ENCODE measurements at regions not wholly inside any gene's neighbourhood (a gene's known extent, or its start where the extent isn't known, plus 50 kb on each side); places are given as distances from the start of the nearest gene placed in this dataset.
A peak's percentile ranks its signal among the peaks of the same experiment; 100 is the strongest.

DNA sequence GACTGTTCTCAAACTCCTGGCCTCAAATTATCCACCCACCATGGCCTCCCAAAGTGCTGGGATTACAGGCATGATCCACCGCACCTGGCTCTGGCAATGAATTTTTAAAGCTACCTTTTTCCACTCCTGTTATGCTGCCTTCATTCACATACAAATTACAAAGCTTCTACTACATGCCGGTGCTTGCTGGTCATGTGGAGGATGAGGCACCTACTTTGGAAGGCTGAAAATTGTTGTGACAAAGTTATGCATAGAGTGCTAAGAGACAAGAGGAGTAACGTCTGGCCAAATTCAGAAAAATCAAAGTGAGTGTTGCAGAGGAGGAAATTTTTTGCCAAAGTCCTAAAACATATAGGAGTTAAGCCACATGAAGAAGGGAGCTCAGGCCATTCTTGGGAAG is 191.7 kb upstream of the PPFIA2 start:
- no peak for DNase-seq

DNA sequence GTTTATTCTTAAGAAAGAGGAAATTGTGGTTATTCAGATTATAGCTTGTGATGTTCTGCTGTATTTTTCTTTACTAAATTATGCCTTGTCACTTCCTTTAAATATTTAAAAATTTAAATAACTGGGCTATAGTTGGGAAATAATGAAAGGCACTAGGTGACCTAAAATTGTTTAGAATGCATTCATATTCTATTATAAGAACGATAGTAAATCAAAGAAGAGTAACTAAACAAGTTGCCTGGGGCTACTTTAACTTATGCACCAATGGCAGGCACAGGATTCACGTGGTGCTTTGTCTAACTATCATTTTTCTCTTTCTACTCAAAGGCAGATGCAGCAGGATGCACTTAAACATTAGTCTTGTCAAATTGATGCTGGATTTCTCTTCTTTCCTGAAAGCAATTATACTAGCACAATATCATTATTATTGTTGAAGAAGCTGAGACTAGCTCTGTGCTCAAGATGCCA is 190.7 kb upstream of the PPFIA2 start:
- peak; percentile 24 to 50 for DNase-seq

- no peak for DNase-seq
Measured at GRCh38 chr12:81949416-81949815, 190.3 kb upstream of the PPFIA2 start.

DNA sequence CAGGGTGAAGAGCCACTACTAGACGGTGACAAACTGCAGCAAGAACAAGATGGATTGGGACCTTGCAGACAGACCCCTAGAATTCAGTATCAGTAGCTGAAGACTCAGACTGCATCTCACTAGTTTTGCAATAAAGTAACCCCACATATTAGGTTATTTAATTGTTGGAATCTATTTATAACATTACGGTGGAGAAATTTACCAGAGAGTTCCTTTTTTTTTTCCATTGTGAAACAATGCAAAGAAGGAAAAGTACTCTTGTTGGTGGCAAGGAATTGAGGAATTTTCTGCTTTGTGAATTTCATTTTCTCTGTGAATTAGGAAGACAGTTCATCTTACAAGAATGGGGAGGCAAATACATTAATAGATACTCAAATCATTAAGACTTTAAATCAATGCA is 185.7 kb upstream of the PPFIA2 start:
- no peak for DNase-seq

DNA sequence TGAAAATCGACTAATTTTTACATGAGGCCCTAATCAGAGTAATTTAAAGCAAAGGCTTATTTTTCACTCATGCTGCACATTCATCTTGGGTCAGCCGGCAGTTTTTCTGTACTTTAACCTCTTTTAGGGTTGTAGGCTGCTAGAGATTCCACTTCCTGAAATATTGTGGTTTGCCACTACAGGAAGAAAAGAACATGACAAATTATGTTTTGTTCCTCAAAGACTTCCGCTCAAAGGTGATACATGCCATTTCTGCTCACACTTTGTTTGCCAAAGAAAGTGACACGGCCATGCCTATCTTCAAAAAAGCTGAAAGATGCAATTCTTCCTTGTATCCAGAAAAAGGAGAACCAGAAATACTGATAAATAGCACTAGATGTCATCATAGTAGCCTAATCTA is 183.4 kb upstream of the PPFIA2 start:
- DNase-seq, result peak; percentile 73 to 82

- no peak for DNase-seq
Measured at GRCh38 chr12:81930037-81930436, 170.9 kb upstream of the PPFIA2 start.

DNA sequence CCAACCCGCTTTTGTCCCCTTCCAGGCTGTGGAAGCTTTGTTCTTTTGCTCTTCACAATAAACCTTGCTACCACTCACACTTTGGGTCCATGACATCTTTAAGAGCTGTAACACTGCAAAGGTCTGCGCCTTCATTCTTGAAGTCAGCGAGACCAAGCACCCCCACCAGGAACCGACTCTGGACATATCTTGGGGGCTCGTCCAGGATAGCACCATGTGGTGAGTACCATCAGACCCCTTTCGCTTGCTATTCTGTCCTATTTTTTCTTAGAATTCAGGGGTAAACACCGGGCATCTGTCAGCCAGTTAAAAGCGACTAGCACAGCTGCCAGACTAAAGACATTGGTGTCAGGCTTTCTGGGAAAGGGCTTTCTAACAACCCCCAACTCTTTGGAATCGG is 137.6 kb upstream of the PPFIA2 start:
- no peak for DNase-seq

- DNase-seq, result no peak
Measured at GRCh38 chr12:81888961-81889360, 129.8 kb upstream of the PPFIA2 start.

DNA sequence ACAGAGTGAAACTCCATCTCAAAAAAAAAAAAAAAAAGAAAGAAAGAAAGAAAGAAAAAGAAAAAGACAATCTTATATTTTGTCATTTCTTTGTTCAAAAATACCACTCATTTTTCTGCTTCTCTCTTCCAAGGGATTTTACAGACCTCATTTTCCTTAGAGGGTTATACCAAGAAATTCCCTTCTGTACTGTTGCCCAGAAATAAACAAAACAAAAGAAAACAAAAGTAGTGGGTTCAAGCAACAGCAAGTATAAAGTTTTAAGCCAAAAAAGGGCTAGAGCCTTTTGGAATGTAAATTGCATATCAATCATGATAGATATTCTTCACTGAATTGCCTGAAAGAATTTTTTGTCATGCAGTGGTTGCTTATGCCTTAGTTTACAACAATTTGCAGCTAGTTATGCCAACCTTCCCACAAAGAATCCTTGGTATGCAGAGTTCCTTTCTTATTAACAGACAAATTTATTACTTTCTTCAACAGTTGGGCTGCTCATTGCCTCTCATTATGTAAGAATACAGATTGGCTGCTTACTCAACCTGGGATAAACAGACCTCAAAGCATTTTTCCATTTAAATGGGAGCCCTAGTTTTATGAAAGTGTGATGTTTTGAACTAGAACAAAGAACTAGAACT is 129.1 kb upstream of the PPFIA2 start:
- no peak for DNase-seq

GRCh38 chr12:81874586-81874985 is 115.4 kb upstream of the PPFIA2 start:
- no peak for DNase-seq

GRCh38 chr12:81874166-81874565 is 115.0 kb upstream of the PPFIA2 start:
- no peak for DNase-seq

- no peak for DNase-seq
Measured at GRCh38 chr12:81872400-81872799, 113.2 kb upstream of the PPFIA2 start.

DNA sequence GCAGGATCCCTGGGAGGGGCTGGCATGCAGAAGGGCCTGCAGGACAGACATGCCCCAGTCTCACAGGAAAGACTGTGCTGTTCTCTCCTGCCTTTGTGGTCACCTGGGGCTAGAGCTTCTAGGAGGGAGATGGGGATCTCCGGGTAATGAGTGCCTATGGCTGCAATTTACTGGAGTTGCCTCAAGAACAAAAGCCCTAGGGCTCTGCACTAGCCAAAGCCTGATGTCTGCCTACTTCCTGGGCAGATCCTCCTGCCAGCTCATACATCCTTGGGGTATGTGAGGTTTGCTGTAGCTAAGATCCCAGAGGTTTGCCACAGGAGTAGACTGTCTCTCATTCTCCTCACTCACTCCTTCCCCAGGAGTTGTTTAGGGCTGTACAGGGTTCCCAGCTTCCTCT is 106.9 kb upstream of the PPFIA2 start:
- no peak for DNase-seq

- DNase-seq, result no peak
Measured at GRCh38 chr12:81863406-81863805, 104.3 kb upstream of the PPFIA2 start.

- DNase-seq, result peak in 1 of 2 experiments; percentile 32
Measured at GRCh38 chr12:81859521-81859920, 100.4 kb upstream of the PPFIA2 start.

DNA sequence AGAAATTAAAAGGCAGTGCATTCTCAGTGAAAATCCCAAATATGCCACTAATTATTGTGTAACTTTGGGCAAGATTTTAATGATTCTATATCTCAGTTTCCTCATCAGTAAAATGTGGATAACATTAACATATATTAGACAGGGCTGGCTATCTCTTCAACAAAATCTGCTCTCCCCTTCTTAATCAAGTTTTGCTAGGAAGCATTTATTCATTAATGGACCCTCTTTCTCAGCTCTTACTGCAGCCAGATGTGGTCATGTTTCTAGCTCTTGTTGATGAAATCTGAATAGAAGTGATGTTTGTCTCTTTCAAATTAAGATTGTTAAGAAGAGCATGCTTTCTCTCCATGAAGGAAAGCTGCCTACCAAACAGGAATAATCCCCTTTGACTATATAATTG is 84.4 kb upstream of the PPFIA2 start:
- no peak for DNase-seq

GRCh38 chr12:81835783-81836182 is 76.6 kb upstream of the PPFIA2 start:
- no peak for DNase-seq

GRCh38 chr12:81819991-81820633 is 61.0 kb upstream of the PPFIA2 start:
- no peak for DNase-seq

- no peak for DNase-seq
Measured at GRCh38 chr12:81815611-81816010, 56.5 kb upstream of the PPFIA2 start.

- DNase-seq, result no peak
Measured at GRCh38 chr12:81811778-81812125, 52.6 kb upstream of the PPFIA2 start.

- peak in 1 of 2 experiments; percentile 8 for DNase-seq
Measured at GRCh38 chr12:81811061-81811777, 52.1 kb upstream of the PPFIA2 start.

DNA sequence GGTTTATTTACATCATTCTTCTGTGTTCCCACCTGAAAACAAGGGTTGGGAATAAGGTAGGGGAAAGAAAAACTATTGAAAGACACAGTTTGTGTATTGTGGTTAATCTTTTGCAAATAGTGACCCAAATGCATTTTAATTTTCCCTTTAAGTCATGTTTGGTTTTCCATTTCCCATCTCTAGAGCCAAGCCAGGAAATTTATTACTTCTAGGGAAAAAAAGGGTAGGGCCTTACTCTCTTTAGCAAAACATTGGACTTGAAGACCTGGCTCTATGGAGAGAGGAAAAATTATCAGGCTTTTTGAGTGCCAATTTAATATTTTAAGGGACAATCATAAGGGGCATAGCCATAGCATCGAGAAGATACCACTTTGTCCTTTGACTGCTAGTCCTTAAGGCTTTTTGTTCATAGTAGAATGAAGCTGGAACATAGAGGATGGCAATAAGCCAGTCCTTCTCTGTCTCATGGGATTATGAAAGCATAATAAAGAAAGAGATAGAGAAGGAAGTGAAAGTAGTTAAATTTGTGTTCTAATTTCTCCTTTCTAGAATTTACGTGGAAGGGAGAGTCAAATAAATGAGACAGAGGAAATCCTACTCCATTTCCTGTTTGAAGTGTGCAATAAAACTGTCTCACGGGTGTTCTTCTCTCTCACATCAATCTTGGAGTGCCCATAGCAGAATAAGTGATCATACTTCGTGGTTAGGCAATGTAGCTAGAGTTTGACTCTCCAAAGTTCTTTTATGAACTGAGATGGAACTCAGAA is 50.9 kb upstream of the PPFIA2 start:
- peak; percentile 54 to 60 for DNase-seq

GRCh38 chr12:81809113-81809777 is 50.1 kb upstream of the PPFIA2 start:
- no peak for DNase-seq

Data from Kasumi-1 (cell line).